Neural crest cell (in vitro differentiated cells): ENCODE measurements at regions not wholly inside any gene's neighbourhood (a gene's known extent, or its start where the extent isn't known, plus 50 kb on each side); places are given as distances from the start of the nearest gene placed in this dataset.

ENCODE experiments used
- DNase-seq: peaks from one replicate; pipeline ENCODE4 v3.0.0; 2021; ENCODE audit warnings: low read depth, mixed read lengths, low spot score
- H3K27ac Mint-ChIP-seq: one replicate; pipeline ENCODE4 v1.8.0; 2021; ENCODE audit warnings: mild to moderate bottlenecking, mixed read lengths; ENCODE audit not compliant: unreplicated experiment
- H3K27me3 Mint-ChIP-seq: 2 replicates; pipeline ENCODE4 v1.8.0; 2021; ENCODE audit warnings: low read depth, mild to moderate bottlenecking, mixed read lengths
- H3K36me3 Mint-ChIP-seq: 2 replicates; pipeline ENCODE4 v1.8.0; 2021; ENCODE audit warnings: low read depth, mild to moderate bottlenecking, mixed read lengths
- H3K4me1 Mint-ChIP-seq: 2 replicates; pipeline ENCODE4 v1.8.0; 2021; ENCODE audit warnings: mixed read lengths
- H3K4me3 Mint-ChIP-seq: one replicate; pipeline ENCODE4 v1.8.0; 2021; ENCODE audit warnings: mild to moderate bottlenecking, mixed read lengths
- H3K9me3 Mint-ChIP-seq: 2 replicates; pipeline ENCODE4 v1.8.0; 2021; ENCODE audit warnings: mixed read lengths
- CTCF ChIP-seq: fragments of 200-600 bp; sonication (generic); conservative IDR thresholded peaks from 2 replicates; pipeline ENCODE4 v1.5.0; 2021; ENCODE audit warnings: antibody characterized with exemption, mild to moderate bottlenecking

- no peak for DNase-seq
- Mint-ChIP-seq H3K9me3 (no peaks in the 10 kb centered on the region), H3K36me3 (no peaks in the 10 kb centered on the region), H3K4me3 (no peak overlapping the region), H3K27ac (peak overlapping the region; percentile 48), H3K4me1 (no peaks in the 10 kb centered on the region), H3K27me3 (no peaks in the 10 kb centered on the region)
- TF ChIP-seq CTCF = no peak
Observed at GRCh38 chr6:103534814-103535213, 1324.9 kb downstream of the HACE1 start.

GRCh38 chr6:103534095-103534494, 1325.6 kb downstream of the HACE1 start:
- no peak for TF ChIP-seq CTCF
- DNase-seq = no peak
- Mint-ChIP-seq H3K27ac (no peak overlapping the region), H3K9me3 (no peaks in the 10 kb centered on the region), H3K36me3 (no peaks in the 10 kb centered on the region), H3K4me3 (no peak overlapping the region), H3K27me3 (no peaks in the 10 kb centered on the region), H3K4me1 (no peaks in the 10 kb centered on the region)

GRCh38 chr6:103522045-103522444, 1337.7 kb downstream of the HACE1 start:
- Mint-ChIP-seq H3K27me3 (no peaks in the 10 kb centered on the region), H3K36me3 (no peaks in the 10 kb centered on the region), H3K9me3 (peaks cover 4% of the 10 kb centered on the region), H3K4me3 (no peak overlapping the region), H3K4me1 (no peaks in the 10 kb centered on the region), H3K27ac (no peak overlapping the region)
- DNase-seq = no peak
- TF ChIP-seq CTCF = no peak

- Mint-ChIP-seq H3K9me3 (no peaks in the 10 kb centered on the region), H3K4me3 (no peak overlapping the region), H3K27me3 (no peaks in the 10 kb centered on the region), H3K4me1 (no peaks in the 10 kb centered on the region), H3K27ac (no peak overlapping the region), H3K36me3 (no peaks in the 10 kb centered on the region)
- no peak for DNase-seq
- TF ChIP-seq CTCF = no peak
Observed at GRCh38 chr6:103516336-103516735, 1343.4 kb downstream of the HACE1 start.

GRCh38 chr6:103507052-103507451, 1352.7 kb downstream of the HACE1 start:
- no peaks in the 10 kb centered on the region for H3K4me1 Mint-ChIP-seq
- H3K9me3 Mint-ChIP-seq = no peaks in the 10 kb centered on the region
- no peaks in the 10 kb centered on the region for H3K36me3 Mint-ChIP-seq
- H3K4me3 Mint-ChIP-seq = no peak overlapping the region
- DNase-seq = no peak
- no peaks in the 10 kb centered on the region for H3K27me3 Mint-ChIP-seq
- TF ChIP-seq CTCF = no peak
- H3K27ac Mint-ChIP-seq = no peak overlapping the region

- DNase-seq = no peak
- Mint-ChIP-seq H3K27ac (no peak overlapping the region), H3K4me3 (no peak overlapping the region), H3K9me3 (no peaks in the 10 kb centered on the region), H3K27me3 (no peaks in the 10 kb centered on the region), H3K4me1 (no peaks in the 10 kb centered on the region), H3K36me3 (no peaks in the 10 kb centered on the region)
- TF ChIP-seq CTCF = no peak
Observed at GRCh38 chr6:103505155-103505518, 1354.6 kb downstream of the HACE1 start.
